ENCODE measurements at regions not wholly inside any gene's neighbourhood (a gene's known extent, or its start where the extent isn't known, plus 50 kb on each side); places are given as distances from the start of the nearest gene placed in this dataset.

- no peak for DNase-seq
Measured at GRCh38 chr14:83395321-83395720, 1861.7 kb upstream of the SEL1L start.

GRCh38 chr14:83416476-83416875, 1882.8 kb upstream of the SEL1L start:
- no peak for DNase-seq

- DNase-seq, result no peak
Measured at GRCh38 chr14:83419420-83419819, 1885.8 kb upstream of the SEL1L start.

- no peak for DNase-seq
Measured at GRCh38 chr14:83421711-83422110, 1888.1 kb upstream of the SEL1L start.

GRCh38 chr14:83425138-83425537, 1891.5 kb upstream of the SEL1L start:
- no peak for DNase-seq

- no peak for DNase-seq
Measured at GRCh38 chr14:83425706-83426105, 1892.1 kb upstream of the SEL1L start.

GRCh38 chr14:83433618-83434017, 1900.0 kb upstream of the SEL1L start:
- DNase-seq, result no peak

GRCh38 chr14:83441801-83442200, 1908.1 kb upstream of the SEL1L start:
- no peak for DNase-seq

GRCh38 chr14:83455561-83455960, 1921.9 kb upstream of the SEL1L start:
- DNase-seq, result no peak

GRCh38 chr14:83461521-83461920, 1927.9 kb upstream of the SEL1L start:
- DNase-seq, result no peak

GRCh38 chr14:83462759-83463158, 1929.1 kb upstream of the SEL1L start:
- DNase-seq, result no peak

GRCh38 chr14:83463500-83464098, 1929.9 kb upstream of the SEL1L start:
- no peak for DNase-seq

GRCh38 chr14:83467811-83468210, 1934.2 kb upstream of the SEL1L start:
- DNase-seq, result no peak

- no peak for DNase-seq
Measured at GRCh38 chr14:83470466-83470865, 1936.8 kb upstream of the SEL1L start.

- DNase-seq, result no peak
Measured at GRCh38 chr14:83470959-83471695, 1937.5 kb upstream of the SEL1L start.

- no peak for DNase-seq
Measured at GRCh38 chr14:83473416-83474235, 1940.0 kb upstream of the SEL1L start.

GRCh38 chr14:83478741-83479140, 1945.1 kb upstream of the SEL1L start:
- DNase-seq, result no peak

- no peak for DNase-seq
Measured at GRCh38 chr14:83483063-83483462, 1949.4 kb upstream of the SEL1L start.

- no peak for DNase-seq
Measured at GRCh38 chr14:83485591-83485990, 1951.9 kb upstream of the SEL1L start.

- DNase-seq, result no peak
Measured at GRCh38 chr14:83491091-83491490, 1957.4 kb upstream of the SEL1L start.

- no peak for DNase-seq
Measured at GRCh38 chr14:83520837-83521236, 1987.2 kb upstream of the SEL1L start.

- no peak for DNase-seq
Measured at GRCh38 chr14:83529531-83529930, 1995.9 kb upstream of the SEL1L start.

GRCh38 chr14:83533734-83534133, 1996.2 kb upstream of the FLRT2 start:
- DNase-seq, result no peak

GRCh38 chr14:83534995-83535394, 1994.9 kb upstream of the FLRT2 start:
- DNase-seq, result no peak

All from activated CD4-positive, alpha-beta T cell treated with anti-CD3 and anti-CD28 coated beads, Interleukin-2, amount 50 U/mL, for 4 hours (primary cell).